BJ (cell line): ENCODE measurements at regions not wholly inside any gene's neighbourhood (a gene's known extent, or its start where the extent isn't known, plus 50 kb on each side); places are given as distances from the start of the nearest gene placed in this dataset.

Experiments
- CTCF ChIA-PET: fragments of 350-600 bp; formaldehyde crosslinking; extraction: SDS; loops from one replicate; lab custom pipeline; 2021; ENCODE audit warnings: antibody characterized with exemption, inconsistent platforms; lab: Yijun Ruan, JAX
- POLR2A ChIA-PET: fragments of 300-600 bp; sonication (Branson Sonifier 250); formaldehyde crosslinking; extraction: SDS; loops from one replicate; lab custom pipeline; 2021; ENCODE audit warnings: antibody characterized with exemption; lab: Charles Lee
- DNase-seq: peaks from one replicate; pipeline ENCODE4 v3.0.0-alpha.2; 2011; ENCODE audit warnings: low read depth
- H3K27me3 ChIP-seq: 2 replicates; pipeline ENCODE4 v1.6.0; 2011; ENCODE audit warnings: low read length; ENCODE audit not compliant: control insufficient read depth, insufficient read depth
- H3K36me3 ChIP-seq: 2 replicates; pipeline ENCODE4 v1.5.1; 2011; ENCODE audit warnings: low read length; ENCODE audit not compliant: control insufficient read depth, insufficient read depth
- H3K4me3 ChIP-seq: 2 replicates; pipeline ENCODE4 v1.5.1; 2011; ENCODE audit warnings: low read depth, mild to moderate bottlenecking, control low read depth, low read length
- TF ChIP-seq, protein P1 (sequence below): IDR thresholded peaks from 2 replicates; pipeline ENCODE4 v1.5.1; 2011; ENCODE audit warnings: low read depth, mild to moderate bottlenecking, control low read depth, inconsistent platforms, low read length, moderate library complexity; ENCODE audit not compliant: insufficient read depth

DNA sequence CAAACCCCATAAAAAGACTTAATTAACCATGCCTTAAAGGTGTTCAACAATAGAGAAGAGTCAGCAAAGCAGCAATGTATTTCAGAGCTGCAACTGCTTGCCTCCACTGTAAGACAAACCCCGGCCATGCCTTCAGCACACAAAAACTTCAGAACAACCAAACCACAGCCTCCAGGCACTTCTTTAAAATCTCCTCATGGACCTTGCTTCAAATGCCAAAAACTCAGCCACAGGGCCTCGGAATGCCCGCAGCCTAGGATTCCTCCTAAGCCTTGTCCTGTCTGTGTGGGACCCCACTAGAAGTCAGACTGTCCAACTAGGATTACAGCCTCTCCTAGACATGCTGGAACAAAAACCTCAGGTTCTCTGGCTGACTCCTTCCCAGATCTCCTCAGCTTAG is 208.1 kb upstream of the DUSP10 start:
- ChIA-PET CTCF (no interaction called here), POLR2A (no interaction called here)
- TF ChIP-seq, protein P1, sequence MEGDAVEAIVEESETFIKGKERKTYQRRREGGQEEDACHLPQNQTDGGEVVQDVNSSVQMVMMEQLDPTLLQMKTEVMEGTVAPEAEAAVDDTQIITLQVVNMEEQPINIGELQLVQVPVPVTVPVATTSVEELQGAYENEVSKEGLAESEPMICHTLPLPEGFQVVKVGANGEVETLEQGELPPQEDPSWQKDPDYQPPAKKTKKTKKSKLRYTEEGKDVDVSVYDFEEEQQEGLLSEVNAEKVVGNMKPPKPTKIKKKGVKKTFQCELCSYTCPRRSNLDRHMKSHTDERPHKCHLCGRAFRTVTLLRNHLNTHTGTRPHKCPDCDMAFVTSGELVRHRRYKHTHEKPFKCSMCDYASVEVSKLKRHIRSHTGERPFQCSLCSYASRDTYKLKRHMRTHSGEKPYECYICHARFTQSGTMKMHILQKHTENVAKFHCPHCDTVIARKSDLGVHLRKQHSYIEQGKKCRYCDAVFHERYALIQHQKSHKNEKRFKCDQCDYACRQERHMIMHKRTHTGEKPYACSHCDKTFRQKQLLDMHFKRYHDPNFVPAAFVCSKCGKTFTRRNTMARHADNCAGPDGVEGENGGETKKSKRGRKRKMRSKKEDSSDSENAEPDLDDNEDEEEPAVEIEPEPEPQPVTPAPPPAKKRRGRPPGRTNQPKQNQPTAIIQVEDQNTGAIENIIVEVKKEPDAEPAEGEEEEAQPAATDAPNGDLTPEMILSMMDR: no peak
- Histone ChIP-seq H3K4me3 (no peak overlapping the region), H3K27me3 (no peaks in the 10 kb centered on the region), H3K36me3 (no peaks in the 10 kb centered on the region)
- no peak for DNase-seq

DNA sequence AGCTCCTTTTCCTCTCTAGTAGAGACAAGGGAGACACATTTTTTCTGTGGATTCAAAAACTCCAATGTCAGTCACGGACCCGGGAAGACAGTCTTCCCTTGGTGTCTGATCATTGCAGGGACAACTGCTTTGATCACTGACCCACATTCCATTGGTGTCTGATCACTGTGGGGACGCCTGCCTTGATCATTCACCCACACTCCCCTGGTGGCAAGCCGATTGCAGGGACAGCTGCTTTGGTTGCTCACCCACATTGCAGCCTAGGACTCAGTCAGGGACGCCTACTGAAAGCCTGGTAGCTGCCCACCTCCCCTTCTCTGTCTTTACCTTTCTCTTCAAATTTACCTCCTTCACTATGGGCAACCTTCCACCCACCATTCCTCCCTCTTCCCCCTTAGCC is 206.6 kb upstream of the DUSP10 start:
- Histone ChIP-seq H3K27me3 (no peaks in the 10 kb centered on the region), H3K4me3 (no peak overlapping the region), H3K36me3 (no peaks in the 10 kb centered on the region)
- CTCF ChIA-PET: no interaction called here
- TF ChIP-seq, protein P1: no peak
- no peak for DNase-seq
- POLR2A ChIA-PET: no interaction called here

DNA sequence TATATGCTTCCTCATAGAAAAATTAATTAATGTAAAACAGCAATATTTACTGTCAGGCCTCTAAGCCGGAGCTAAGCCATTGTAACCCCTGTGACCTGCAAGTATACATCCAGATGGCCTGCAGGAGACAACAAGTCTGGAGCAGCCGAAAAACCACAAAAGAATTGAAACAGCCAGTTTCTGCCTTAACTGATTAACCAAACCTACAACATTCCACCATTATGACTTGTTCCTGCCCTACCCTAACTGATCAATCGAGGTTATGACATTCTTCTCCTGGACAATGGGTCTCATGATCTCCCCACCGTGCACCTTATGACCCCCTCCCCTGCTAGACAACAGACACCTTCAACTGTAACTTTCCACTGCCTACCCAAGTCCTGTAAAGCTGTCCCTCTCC is 205.8 kb upstream of the DUSP10 start:
- no peak for DNase-seq
- POLR2A ChIA-PET: no interaction called here

DNA sequence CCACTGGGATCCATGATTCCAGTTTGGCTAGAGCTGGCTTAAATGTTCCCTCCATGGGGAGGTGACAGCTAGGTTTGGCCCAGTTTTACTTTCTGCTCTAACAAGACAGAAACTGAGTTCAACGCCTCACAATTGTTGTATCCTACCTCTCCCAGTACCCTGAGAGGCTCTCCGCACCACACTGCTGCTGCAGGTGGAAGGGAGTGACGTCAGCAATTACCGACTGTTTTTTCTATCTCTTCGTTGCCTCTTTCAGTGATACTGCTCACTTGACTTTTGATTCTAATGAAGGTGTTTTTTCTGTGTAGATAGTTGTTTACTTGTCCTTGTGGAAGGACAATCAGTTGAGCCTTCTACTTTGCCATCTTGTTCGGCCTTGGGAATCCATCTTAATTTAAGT is 204.9 kb upstream of the DUSP10 start:
- Histone ChIP-seq H3K27me3 (no peaks in the 10 kb centered on the region), H3K36me3 (no peaks in the 10 kb centered on the region), H3K4me3 (no peak overlapping the region)
- no peak for DNase-seq
- ChIA-PET POLR2A (no interaction called here), CTCF (no interaction called here)
- TF ChIP-seq, protein P1: no peak

More for the DNA sequence above, 205.8 kb upstream of the DUSP10 start:
- Histone ChIP-seq H3K27me3 (no peaks in the 10 kb centered on the region), H3K36me3 (no peaks in the 10 kb centered on the region), H3K4me3 (no peak overlapping the region)
- CTCF ChIA-PET: no interaction called here
- TF ChIP-seq, protein P1: no peak

DNA sequence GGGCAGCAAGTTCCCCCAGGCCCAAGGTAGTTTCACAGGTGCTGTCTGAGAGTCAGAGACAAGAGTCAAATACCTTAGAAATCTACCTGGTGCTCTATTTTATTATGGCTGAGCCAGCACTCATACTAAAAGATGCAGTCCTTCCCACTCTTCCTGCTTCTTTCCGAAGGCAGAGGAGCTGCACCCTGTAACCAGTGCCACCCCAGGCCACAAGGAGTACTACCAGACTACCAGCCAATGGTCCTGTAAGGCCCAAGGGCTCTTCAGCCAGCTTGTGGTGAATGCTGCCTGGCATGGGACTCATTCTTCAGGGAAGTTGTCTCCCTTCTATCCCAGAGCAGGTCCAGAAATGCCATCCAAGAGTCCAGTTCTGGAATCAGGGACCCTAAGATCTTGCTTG is 203.8 kb upstream of the DUSP10 start:
- ChIA-PET CTCF (interaction anchor here (1.1 kb wide), 1 partner anchor 71 kb away, joined by 3 read pairs; no protein-coding TSS in a partner anchor), POLR2A (no interaction called here)
- H3K4me3 ChIP-seq: no peak overlapping the region
- no peaks in the 10 kb centered on the region for H3K27me3 ChIP-seq
- H3K36me3 ChIP-seq: no peaks in the 10 kb centered on the region
- no peak for DNase-seq
- TF ChIP-seq, protein P1: no peak
